ENCODE measurements at regions not wholly inside any gene's neighbourhood (a gene's known extent, or its start where the extent isn't known, plus 50 kb on each side); places are given as distances from the start of the nearest gene placed in this dataset.

GRCh38 chr1:102262994-102263393 is 266.3 kb upstream of the OLFM3 start:
- TF ChIP-seq CTCF (conservative IDR thresholded peaks at IDR 0.05; ENCODE audit: low read length) (no peak), EZH2phosphoT487 (IDR thresholded peaks at IDR 0.05; ENCODE audit: borderline replicate concordance, low read depth, low read length) (no peak)

Data from OCI-LY7 (cell line).